ENCODE measurements at regions not wholly inside any gene's neighbourhood (a gene's known extent, or its start where the extent isn't known, plus 50 kb on each side); places are given as distances from the start of the nearest gene placed in this dataset.
"Not testable (repeated sequence)": the region's sequence is repeated elsewhere in the genome, so short reads cannot be mapped to it uniquely, and the experiment has no call there.

DNA sequence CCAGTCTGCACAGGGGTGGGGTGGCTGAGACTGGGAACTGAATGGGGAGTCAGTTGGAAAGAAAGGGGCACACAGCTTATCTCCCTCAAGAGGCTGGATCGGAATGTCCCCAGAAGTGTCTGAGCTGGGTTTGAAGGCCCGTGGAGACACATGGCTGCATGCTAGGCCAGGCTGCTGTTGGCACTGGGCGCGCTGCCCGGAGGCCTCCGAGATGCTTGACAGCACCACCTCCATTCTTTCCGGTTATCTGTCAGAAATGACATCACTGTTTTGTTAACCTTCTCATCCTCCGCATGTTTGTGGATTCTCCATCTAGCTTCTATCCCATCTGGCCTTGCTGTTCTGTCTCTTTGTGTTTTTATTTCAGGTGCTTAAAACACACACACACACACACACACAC, 85.5 kb downstream of the APIP start:
- FAIRE-seq = no peak

DNA sequence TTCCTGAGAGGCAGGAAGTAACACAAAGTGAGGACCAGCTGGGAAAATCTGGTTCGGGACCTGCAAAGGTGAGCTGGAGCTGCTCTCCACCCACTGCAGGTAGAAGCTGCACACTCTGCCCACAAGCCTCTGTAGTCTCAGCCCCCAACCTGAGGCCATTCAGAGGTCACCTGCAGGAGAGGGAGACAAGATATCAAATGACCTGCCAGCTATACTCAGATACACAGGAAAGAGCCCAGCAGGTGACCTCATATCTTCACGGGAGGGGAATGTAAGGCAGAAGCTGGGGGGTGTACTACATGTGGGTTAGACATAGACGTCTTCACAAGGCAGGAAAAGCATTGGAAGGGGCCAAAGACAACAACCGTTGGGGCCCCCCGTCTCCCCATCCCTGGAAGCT, 86.1 kb downstream of the APIP start:
- no peak for FAIRE-seq

DNA sequence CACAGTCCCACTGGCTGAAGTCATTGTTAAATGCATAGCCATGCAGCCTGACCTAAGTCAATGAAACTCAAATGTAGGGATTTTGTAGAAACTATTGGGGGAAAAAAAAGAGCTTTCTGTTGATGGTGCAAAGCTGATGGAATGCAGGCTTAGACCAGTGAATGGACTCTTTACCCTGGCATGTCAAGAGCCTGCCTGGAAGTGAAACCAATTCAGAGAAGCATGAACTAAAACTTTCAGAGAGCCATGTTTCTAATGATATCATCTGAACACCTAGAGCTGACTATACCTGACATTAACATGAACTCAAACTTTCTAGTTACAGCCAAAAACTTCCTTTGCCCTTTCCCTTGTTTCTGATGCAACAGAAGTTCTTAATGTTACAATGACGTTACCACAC, 89.0 kb downstream of the APIP start:
- FAIRE-seq = no peak

DNA sequence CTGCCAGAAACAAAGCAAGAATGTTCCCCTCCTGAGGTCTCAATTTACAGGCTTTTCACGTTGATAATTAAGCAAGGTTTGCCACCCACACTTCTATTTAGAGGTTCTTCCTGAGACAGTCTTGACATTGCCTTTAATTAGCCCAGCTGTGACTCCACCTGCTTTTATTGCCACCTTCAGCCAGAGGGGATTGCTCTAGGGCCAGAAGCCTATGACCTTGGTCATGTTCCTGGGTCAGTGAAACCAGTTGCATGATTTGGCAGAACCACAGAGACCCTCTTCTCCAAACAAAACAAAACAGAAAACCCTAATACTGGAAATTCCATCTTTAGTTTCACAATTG, 89.8 kb downstream of the APIP start:
- no peak for FAIRE-seq

DNA sequence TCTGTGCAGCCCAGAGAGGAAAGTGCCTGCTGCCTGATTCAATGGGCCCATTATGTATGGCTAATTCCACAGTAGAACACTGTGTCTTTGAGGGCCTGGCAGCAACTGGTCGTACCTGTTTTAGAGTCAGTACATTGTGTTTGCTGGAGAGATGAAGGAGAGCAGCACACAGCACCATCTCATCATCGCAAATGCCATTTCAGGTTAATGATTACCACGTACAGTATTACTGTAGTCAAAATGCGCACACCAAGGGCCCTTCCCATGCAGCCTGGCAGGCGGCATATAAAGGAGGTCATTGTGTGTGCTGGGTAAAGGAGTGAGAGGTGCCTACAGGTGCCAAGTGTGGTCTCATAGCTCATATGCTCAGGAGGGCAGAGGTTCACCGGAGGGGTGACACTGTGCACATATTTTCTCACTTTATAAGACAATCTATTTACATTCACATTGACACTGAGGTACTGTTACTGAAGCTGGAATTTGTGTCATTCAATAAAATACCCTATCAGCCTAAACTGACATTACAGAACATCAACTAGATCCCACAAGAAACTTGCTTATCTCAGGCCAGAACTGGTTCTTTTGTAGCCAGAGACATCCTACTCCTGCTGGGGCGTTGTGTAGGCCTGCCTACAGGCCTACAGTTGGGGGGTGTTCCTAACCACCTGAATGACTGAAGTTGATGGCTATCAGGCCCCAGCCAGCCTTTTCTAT, 90.4 kb downstream of the APIP start:
- no peak for FAIRE-seq

DNA sequence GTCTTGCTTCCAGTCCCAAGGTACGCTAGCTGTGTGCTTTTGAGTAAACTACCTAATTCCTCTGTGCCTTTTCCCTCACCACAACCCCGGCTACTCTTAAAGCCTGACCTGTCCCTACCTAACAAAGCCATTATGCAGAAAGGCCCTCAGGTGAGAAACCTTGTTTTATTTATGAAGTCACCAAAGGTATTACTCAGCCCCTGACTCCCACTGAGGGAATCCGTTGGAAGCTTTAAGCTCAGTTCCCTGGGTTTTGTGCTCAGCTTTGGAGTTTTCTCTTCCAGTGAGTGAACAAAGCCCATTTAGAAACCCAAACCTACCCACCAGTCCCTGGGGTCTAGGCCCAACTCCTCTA, 90.9 kb downstream of the APIP start:
- FAIRE-seq = no peak

DNA sequence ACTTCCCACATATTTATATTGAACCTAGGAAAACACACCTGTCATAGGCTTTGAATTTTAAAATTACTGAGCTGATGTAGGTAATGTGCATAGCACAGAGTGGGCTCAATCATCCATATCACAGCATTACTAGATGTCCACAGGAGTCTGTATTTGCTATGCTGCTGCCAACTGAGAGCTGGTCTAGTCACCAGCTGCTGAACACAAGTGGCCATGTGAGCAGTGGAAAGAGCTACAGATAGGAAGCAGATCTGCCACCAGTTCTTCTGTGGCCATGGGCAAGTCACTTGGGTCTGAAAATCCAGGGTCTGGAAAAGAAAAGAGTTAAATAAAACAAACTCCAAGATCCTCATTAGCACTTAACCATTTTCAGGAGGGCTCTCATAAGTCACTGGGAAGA, 91.8 kb downstream of the APIP start:
- no peak for FAIRE-seq

DNA sequence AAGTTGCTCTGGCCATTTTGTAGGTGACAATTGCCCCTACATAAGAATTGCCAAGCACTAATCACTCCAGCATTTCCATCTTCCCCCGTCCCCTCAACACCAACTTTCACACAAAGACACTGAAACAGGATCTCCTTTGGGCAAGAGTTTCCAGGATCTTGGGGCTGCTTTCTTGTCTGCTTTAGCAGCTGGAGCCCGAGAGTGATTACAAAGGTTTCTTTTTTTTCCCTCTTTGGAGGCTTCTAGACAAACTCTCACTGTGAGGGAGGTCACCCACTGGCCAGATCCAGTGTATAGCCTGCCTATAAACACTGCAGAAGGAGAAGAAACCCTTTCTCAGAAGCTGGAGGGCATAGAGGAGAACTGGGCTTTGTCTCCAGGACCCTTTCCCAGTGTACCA, 92.5 kb downstream of the APIP start:
- no peak for FAIRE-seq

DNA sequence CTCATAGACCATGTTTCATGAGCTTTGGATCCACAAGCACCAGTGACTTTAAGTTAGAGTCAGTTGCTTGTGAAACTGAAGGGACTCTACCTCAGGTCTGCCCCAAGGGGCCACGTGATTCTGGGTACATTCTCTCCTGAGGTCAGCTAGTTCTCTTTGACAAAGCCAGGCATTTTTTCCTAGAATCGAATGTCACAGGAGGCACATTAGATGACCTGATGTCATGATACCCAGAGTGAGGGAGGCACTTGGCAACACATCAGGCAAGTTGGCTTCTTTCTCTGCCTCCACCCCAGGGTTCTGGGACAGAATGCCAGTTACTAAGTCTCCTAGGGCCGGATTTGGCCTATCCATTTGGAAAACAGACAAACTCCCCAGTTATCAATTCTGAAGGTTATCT, 93.0 kb downstream of the APIP start:
- no peak for FAIRE-seq

DNA sequence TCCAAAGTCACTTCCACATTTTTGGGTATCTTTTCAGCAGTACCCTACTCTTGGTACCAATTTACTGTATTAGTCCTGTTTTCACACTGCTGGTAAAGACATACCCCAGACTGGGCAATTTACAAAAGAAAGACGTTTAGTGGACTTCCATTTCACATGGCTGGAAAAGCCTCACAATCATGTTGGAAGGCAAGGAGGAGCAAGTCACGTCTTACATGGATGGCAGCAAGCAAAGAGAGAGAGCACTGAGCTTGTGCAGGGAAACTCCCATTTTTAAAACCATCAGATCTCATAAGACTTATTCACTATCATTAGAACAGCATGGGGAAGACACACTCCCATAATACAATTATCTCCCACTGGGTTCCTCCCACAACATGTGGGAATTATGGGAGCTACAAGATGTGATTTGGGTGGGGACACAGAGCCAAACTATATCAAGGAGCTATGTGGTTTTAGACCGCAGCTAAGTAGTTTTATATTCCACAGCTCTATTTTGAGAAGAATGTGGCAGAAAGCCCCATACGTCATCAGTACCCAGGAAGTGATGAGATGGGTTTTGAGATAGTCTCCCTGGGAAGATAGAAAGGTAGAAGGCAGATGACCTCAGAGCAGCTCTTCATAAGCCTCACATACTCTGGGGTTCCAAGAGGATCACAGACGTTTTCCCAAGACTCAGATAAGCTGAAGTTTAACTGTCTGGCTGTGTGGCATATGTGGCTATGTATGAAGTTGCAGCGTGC, 96.3 kb downstream of the APIP start:
- FAIRE-seq = no peak

DNA sequence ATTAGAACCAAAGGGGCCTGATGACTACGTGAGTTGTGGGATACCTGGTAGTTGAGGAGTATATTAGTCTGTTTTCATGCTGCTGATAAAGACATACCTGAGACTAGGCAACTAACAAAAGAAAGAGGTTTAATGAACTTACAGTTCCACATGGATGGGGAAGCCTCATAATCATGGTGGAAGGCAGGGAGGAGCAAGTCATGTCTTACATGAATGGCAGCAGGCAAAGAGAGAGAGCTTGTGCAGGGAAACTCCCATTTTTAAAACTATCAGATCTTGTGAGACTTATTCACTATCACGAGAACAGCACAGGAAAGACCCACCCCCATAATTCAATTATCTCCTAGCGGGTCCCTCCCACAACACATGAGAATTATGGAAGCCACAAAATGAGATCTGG, 98.4 kb downstream of the APIP start:
- FAIRE-seq = not testable (repeated sequence)

DNA sequence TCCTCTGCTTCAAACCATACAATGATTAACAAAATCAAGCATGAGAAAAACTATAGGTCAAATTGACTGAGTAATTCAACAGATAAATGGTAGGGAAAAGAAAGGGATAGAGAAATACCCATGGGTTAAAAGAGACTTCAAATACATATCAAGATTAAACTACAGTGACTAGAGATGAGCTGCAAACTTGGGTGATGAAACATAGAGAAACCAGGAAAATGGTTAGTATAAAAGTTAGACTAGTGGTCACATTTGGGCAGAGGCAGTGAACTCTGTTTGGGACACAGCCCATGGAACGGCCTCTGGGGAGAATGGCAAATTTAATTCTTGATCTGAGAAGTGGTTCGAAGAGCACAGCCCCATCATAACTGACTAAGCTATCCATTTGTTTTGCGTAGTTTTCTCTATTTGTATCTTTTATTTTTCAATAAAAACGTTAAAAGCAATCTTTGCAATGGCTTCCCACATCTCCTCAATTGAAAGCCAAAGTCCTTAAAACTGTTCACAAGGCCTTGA, 99.4 kb downstream of the APIP start:
- no peak for FAIRE-seq

DNA sequence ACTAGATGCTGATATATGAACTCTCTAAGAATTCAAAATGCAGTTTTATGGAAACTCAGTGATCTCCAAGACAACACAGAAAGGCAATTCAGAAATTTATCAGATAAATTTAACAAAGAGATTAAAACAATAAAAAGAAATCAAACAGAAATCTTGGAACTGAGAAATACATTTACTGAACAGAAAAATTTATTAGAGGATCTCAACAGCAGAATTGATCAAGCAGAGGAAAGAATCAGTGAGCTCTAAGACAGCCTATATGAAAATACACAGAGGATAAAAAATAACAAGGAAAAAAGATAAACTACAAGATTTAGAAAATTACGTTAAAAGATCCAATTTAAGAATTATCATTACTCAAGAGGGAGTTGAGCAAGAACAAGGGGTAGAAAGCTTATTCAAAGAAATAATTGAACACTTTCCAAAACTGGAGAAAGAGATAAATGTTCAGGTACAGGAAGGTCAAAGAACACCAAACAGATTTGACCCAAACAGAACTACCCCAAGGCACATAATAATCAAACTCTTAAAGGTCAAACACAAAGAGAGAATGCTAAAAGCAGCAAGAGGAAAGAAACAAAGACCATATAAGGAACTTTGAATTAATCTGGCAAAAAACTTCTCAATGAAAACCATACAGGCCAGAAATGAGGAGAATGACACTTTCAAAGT, 103.1 kb downstream of the APIP start:
- FAIRE-seq = no peak

DNA sequence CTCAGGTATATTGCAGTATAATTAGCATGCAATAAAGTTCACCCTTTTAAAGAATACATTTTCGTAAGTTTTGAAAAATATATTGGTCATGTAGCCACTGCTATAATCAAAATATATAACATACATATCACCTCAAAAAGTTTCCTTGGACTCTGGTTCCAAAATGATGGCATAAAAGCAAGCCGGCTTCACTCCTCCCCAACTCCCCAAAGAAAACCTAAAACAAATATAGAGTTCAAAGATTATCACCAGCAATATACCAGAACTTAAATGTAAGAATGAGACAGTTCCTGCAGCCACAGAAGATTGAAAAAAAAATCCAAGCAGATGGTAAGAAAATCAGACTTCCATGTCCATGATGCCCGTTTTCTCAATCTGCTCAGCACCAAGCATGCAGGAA, 104.3 kb downstream of the APIP start:
- no peak for FAIRE-seq

DNA sequence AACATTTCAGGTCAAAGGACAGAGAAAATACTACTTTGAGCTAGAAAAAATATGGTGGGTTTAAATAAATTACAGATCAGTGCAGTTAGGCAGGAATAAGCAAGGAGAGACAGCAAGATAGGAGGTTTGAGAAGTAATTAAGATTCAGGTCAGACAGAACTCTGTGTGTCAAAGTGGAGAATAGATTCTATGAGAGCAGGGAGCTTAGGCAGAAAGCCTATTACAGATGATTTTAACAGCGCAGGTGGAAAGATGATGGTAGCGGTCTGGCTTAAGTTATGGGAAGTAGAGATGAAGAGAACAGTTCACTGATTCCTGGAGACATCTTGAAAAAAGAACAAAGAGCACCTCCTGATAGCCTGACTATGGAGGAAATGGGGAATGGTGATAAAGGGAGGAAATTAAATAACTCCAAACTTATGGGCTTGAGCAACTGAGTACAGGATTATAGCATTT, 106.0 kb downstream of the APIP start:
- no peak for FAIRE-seq

DNA sequence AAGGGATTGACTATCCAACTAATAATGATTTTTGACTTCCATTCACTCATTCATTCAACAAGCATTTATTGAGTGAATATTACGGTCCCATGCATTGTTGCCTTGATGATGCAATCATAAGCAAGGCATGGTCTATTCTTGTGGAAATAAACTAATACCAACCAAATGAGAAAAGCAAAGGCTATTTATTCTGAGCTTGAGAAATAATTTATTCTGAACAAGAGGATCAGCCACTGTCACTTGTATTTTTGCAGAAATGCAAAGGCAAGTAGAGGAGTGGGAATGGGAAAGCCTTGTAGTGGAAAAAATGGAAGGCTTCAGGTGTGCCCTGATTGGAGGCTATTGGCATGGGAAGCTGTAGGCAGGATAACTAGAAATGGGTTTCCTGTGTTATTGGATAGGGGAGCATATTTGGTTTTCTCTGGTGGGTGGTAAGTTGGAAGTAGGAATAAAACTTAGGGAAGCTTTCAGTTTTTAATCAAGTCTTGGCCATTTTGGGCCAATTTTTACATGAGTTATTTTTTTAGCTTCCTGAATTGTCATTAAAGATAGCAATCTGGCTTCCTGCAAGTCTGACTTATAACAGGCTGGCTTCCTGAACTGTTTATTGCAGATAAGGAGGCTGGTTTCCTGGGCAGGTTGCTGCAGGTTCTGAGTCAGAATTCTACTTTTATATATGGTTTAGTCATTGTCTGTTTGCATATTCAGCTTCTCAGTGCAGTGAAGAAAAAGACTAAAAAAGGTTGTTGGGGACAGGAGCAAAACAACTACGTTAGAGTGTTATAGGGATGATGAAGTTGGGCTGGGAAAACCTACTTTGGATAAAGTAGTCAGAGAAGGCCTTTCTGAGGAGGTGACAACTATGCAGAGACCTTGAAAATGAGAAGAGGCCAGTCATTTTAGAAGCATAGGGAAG, 106.7 kb downstream of the APIP start:
- FAIRE-seq = no peak

DNA sequence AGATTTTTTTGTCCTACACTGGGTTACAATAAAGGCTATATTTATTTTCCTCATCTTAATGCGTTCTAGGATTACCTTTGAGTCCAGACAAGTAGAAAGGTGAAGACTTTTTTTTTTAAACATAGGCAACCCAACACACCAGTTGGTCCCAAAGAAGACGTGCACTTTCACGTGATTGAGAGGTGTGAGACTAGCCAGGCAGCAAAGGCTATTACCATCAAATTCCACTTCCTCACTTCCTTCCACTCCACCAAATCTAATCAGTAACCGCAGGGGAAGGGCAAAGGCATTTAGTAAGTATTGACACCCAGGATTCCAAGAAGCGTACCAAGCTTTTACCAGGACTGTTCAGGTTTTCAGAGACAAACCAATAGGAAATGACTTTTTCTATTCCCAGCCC, 109.3 kb downstream of the APIP start:
- FAIRE-seq = no peak

DNA sequence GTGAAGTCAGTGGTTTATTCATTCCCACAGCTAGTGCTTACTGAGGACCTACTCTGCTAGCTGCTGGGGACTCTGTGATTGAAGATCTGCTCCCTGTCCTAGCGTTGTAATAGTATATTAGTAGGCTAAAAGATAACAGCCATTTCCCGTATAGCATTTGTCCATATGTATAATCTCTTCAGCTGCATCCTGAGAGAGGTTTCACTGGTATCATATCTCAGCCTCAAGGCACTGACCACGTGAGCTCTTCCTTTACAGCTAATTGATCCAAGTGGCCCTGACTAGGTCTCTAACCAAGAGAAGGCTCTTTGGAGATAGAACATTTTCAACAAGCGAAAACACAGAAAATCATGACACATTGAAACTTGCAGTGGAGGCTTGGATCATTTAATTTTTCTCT, 110.2 kb downstream of the APIP start:
- FAIRE-seq = no peak

DNA sequence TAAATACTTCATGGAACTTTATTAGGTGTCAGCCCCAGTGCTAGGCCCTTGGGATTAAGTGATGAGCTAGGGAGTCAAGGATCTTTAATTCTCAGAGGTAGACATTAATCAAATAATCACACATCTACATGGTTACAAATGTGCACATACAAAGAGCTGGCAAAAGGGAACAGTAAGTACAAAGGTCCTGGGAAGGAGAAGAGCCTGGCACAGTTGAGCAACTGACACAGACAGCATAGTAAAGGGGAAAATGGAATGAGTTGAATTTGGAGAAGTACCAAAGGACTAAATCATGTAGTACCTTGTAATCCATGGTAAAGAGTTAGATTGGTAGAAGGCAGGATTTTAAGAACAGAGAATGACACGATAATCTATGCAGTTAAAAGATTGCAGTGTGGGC, 116.3 kb downstream of the APIP start:
- FAIRE-seq = no peak

DNA sequence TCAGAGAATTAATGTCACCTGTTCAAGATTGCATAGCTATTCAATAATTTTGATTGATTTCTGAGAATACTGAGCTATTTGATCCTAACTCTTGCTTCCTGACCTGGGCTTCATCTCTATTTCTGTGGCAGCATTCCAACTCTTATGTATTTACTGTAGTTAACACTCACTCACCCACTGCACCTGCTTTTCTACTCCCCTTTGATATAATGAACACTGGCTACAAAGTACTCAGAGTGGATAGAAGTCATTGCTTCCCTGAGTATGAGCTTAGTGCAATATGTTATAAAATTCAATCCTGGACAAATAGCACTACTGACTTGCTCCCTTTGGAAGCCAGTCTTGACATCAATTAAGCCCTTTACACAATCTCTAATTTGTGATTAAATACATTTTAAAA, 117.2 kb downstream of the APIP start:
- no peak for FAIRE-seq

DNA sequence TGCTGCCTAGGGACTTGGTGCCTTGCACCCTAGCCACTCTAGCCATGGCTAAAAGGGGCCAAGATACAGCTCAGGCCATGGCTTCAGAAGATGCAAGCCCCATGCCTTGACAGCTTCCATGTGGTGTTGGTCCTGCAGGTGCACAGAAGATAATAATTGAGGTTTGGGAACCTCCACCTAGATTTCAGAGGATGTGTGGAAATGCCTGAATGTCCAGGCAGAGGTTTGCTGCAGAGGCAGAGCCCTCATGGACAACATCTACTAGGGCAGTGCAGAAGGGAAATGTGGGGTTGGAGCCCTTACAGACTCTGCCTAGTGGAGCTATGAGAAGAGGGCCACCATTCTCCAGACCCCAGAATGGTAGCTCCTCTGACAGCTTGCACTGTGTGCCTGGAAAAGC, 118.7 kb downstream of the APIP start:
- FAIRE-seq = not testable (repeated sequence)

DNA sequence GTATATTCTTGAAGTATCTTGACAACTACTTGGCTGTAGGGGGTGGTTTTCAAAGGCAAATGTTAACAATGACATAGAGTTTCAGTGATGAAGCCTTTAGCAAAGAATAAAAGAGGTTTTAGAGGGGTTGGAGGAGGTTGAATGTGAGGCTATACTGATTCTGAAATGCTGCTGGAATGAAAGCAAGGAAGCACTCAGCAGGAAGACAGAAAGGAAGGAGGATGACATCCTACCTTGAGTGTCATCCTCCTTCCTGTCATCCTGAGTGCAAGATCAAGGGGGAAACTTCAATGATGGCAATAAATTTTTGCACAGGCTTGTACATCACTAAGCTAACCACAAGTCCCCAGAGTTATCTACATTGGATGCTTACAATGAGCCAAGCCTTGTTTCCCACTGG, 120.5 kb downstream of the APIP start:
- FAIRE-seq = no peak

DNA sequence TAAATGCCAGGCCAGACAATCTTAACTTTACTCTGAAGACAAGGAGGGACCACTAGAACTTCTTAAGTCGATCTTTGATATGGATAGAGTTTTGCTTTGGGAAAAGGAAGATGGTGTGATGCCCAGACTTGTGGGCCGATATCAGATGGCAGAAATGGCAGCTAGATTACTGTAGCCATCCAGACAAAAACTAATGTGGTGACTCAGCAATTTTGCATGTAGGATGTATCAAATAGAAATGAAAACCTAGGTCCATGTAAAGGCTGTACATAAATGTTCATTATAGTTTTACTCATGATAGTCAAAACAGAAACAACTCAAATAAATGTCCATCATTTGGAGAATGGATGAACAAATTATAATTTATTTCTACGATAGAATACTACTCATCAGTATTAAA, 121.5 kb downstream of the APIP start:
- FAIRE-seq = no peak

All from colon (tissue), 2 donors.